OCI-LY1 (cell line): ENCODE measurements at regions not wholly inside any gene's neighbourhood (a gene's known extent, or its start where the extent isn't known, plus 50 kb on each side); places are given as distances from the start of the nearest gene placed in this dataset.

Source experiments
- H2AFZ ChIP-seq: fragments of 200-600 bp; sonication (generic), shearing (Covaris generic); 2 replicates; pipeline ENCODE4 v1.6.0; 2014; ENCODE audit warnings: antibody characterized with exemption, mild to moderate bottlenecking, low read length
- H3F3A ChIP-seq: fragments of 200-600 bp; sonication (generic), shearing (Covaris generic); 2 replicates; pipeline ENCODE4 v1.6.0; 2014; ENCODE audit warnings: mild to moderate bottlenecking, antibody characterized with exemption, low read length, moderate library complexity; ENCODE audit not compliant: insufficient read depth
- H3K27ac ChIP-seq: fragments of 200-600 bp; sonication (generic); 2 replicates; pipeline ENCODE4 v1.5.1; 2014; ENCODE audit warnings: low read length, mixed run types, mild to moderate bottlenecking, low read depth; ENCODE audit not compliant: poor library complexity, severe bottlenecking
- H3K27me3 ChIP-seq: fragments of 200-600 bp; sonication (generic); 2 replicates; pipeline ENCODE4 v1.6.0; 2014; ENCODE audit warnings: antibody characterized with exemption, mild to moderate bottlenecking, low read length, moderate library complexity; ENCODE audit not compliant: insufficient read depth
- H3K36me3 ChIP-seq: fragments of 200-600 bp; sonication (generic); 2 replicates; pipeline ENCODE4 v1.6.1; 2014; ENCODE audit warnings: mild to moderate bottlenecking, antibody characterized with exemption, low read length, moderate library complexity, mixed read lengths; ENCODE audit not compliant: insufficient read depth
- H3K4me1 ChIP-seq: fragments of 200-600 bp; sonication (generic); 2 replicates; pipeline ENCODE4 v1.5.1; 2014; ENCODE audit warnings: mild to moderate bottlenecking, low read length, moderate library complexity; ENCODE audit not compliant: insufficient read depth, severe bottlenecking
- H3K4me2 ChIP-seq: fragments of 200-600 bp; sonication (generic), shearing (Covaris generic); 2 replicates; pipeline ENCODE4 v1.6.1; 2014; ENCODE audit warnings: low read length
- H3K4me3 ChIP-seq: fragments of 200-600 bp; sonication (generic); 2 replicates; pipeline ENCODE4 v1.5.1; 2014; ENCODE audit warnings: low read length, low read depth, mild to moderate bottlenecking, mixed read lengths; ENCODE audit not compliant: poor library complexity, severe bottlenecking
- H3K79me2 ChIP-seq: fragments of 200-600 bp; shearing (Covaris generic); 2 replicates; pipeline ENCODE4 v1.6.1; 2016; ENCODE audit warnings: mixed run types, low read length, mixed read lengths; ENCODE audit not compliant: insufficient read depth
- H3K9ac ChIP-seq: fragments of 200-600 bp; sonication (generic), shearing (Covaris generic); 2 replicates; pipeline ENCODE4 v1.6.1; 2014; ENCODE audit warnings: mild to moderate bottlenecking, low read length, mixed read lengths
- H3K9me2 ChIP-seq: fragments of 200-600 bp; sonication (generic), shearing (Covaris generic); 2 replicates; pipeline ENCODE4 v1.6.1; 2014; ENCODE audit warnings: low read depth, mild to moderate bottlenecking, low read length, mixed read lengths
- H3K9me3 ChIP-seq: fragments of 200-600 bp; shearing (Covaris generic); 2 replicates; pipeline ENCODE4 v1.6.1; 2014; ENCODE audit warnings: low read length, mixed read lengths
- H4K20me1 ChIP-seq: fragments of 200-600 bp; sonication (generic), shearing (Covaris generic); 2 replicates; pipeline ENCODE4 v1.6.0; 2016; ENCODE audit warnings: mild to moderate bottlenecking, low read length; ENCODE audit not compliant: insufficient read depth
- EZH2 ChIP-seq: fragments of 200-600 bp; sonication (generic), shearing (Covaris generic); IDR thresholded peaks from 2 replicates; pipeline ENCODE4 v1.8.0; 2017; ENCODE audit warnings: borderline replicate concordance, mixed run types, mild to moderate bottlenecking, antibody characterized with exemption, low read length, moderate library complexity, mixed read lengths
- TF ChIP-seq, protein P1 (sequence below): fragments of 200-600 bp; sonication (generic), shearing (Covaris generic); IDR thresholded peaks from 2 replicates; pipeline ENCODE4 v1.5.1; 2017; ENCODE audit warnings: mild to moderate bottlenecking, antibody characterized with exemption, low read length, moderate library complexity, mixed read lengths

DNA sequence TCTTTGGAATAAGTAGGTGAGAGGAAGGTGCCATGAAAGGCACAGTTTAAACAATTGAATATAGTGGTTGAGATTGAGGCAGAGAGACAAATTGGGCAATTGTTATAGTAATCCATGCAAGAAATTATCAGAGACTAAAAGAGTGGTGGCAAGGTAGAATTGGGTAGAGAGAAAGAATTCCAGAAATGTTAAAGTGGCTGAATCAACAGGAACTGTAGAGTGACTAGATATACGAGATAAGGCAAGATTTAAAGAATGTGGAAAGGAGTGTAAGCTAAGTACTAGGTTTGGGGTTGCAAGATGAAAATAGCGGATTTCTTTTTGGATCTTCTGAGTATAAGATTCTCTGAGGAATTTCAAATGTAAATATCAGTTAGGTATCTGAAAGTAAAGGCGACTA, 285.2 kb downstream of the DMRTA1 start:
- Histone ChIP-seq H3K79me2 (no peaks in the 10 kb centered on the region), H3K4me2 (no peak overlapping the region), H4K20me1 (no peaks in the 10 kb centered on the region), H3K9me3 (no peaks in the 10 kb centered on the region), H3K27ac (no peak overlapping the region), H3K27me3 (no peaks in the 10 kb centered on the region), H3K36me3 (no peaks in the 10 kb centered on the region), H3K4me1 (no peaks in the 10 kb centered on the region), H3K9ac (no peak overlapping the region), H3K4me3 (no peak overlapping the region), H2AFZ (no peak overlapping the region), H3F3A (no peaks in the 10 kb centered on the region), H3K9me2 (no peaks in the 10 kb centered on the region)
- TF ChIP-seq, protein P1, sequence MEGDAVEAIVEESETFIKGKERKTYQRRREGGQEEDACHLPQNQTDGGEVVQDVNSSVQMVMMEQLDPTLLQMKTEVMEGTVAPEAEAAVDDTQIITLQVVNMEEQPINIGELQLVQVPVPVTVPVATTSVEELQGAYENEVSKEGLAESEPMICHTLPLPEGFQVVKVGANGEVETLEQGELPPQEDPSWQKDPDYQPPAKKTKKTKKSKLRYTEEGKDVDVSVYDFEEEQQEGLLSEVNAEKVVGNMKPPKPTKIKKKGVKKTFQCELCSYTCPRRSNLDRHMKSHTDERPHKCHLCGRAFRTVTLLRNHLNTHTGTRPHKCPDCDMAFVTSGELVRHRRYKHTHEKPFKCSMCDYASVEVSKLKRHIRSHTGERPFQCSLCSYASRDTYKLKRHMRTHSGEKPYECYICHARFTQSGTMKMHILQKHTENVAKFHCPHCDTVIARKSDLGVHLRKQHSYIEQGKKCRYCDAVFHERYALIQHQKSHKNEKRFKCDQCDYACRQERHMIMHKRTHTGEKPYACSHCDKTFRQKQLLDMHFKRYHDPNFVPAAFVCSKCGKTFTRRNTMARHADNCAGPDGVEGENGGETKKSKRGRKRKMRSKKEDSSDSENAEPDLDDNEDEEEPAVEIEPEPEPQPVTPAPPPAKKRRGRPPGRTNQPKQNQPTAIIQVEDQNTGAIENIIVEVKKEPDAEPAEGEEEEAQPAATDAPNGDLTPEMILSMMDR = no peak
- TF ChIP-seq EZH2 = no peak

DNA sequence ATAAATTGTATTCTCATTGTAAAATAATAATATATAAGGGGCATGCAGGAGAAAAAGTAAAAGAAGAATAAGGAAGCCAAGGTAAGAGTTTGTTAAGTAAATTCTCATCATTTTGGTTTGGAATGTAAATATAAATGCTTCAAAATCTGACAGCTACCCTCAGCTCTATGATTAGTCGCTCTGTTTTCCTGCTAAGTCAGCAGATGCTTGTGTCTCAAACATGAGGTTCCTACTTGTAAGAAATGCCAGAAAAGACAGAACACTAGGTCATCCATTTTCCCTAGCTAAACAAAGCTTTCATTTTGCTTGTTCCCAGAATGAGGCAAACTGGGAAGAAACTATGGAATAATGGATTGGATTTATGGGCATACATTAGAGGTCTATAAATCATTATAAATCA, 293.1 kb downstream of the DMRTA1 start:
- no peak for TF ChIP-seq EZH2
- TF ChIP-seq, protein P1 = no peak
- no peaks in the 10 kb centered on the region for H3K4me1 ChIP-seq
- H3F3A ChIP-seq = no peaks in the 10 kb centered on the region
- no peak overlapping the region for H3K27ac ChIP-seq
- H3K4me3 ChIP-seq = no peak overlapping the region
- no peaks in the 10 kb centered on the region for H3K9me3 ChIP-seq
- no peaks in the 10 kb centered on the region for H3K27me3 ChIP-seq
- no peak overlapping the region for H3K4me2 ChIP-seq
- H2AFZ ChIP-seq = no peak overlapping the region
- no peaks in the 10 kb centered on the region for H3K36me3 ChIP-seq
- H3K9ac ChIP-seq = no peak overlapping the region
- H3K79me2 ChIP-seq = no peaks in the 10 kb centered on the region
- H3K9me2 ChIP-seq = no peaks in the 10 kb centered on the region
- H4K20me1 ChIP-seq = no peaks in the 10 kb centered on the region

DNA sequence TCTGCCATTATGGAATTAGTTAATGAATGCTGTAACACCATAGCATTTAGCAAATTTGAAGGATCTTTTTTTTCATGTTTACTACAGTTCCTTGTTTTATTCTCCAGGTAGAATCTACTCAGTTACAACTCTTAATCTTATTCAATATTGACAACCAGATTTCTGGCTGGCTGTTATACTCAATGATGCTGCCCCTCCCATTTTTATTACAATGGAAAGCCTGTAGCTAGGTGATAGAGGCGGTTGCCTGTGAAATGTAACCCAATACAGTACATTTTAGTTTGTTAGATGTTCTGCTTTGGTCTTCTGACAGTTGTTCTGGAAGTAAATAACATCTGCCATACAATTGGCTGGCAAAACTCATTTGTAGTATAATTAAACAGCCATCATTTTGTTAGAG, 294.2 kb downstream of the DMRTA1 start:
- Histone ChIP-seq H3K27me3 (no peaks in the 10 kb centered on the region), H3K4me3 (no peak overlapping the region), H3K4me1 (no peaks in the 10 kb centered on the region), H3K9me3 (no peaks in the 10 kb centered on the region), H3F3A (no peaks in the 10 kb centered on the region), H3K9ac (no peak overlapping the region), H4K20me1 (no peaks in the 10 kb centered on the region), H3K4me2 (no peak overlapping the region), H3K79me2 (no peaks in the 10 kb centered on the region), H3K27ac (no peak overlapping the region), H3K9me2 (no peaks in the 10 kb centered on the region), H2AFZ (no peak overlapping the region), H3K36me3 (no peaks in the 10 kb centered on the region)
- TF ChIP-seq, protein P1 = no peak
- TF ChIP-seq EZH2 = no peak
